Upper lobe of left lung (tissue), 4 donors: ENCODE measurements at regions not wholly inside any gene's neighbourhood (a gene's known extent, or its start where the extent isn't known, plus 50 kb on each side); places are given as distances from the start of the nearest gene placed in this dataset.

Source experiments
- EP300 ChIP-seq, 4 donors: sonication (generic); formaldehyde crosslinking; IDR thresholded peaks; one replicate each; pipeline ENCODE4 v1.5.1; 2017; ENCODE audit warnings: antibody characterized with exemption in 4 of 4, control low read depth in 2 of 4
- POLR2A ChIP-seq, 4 donors: fragments of 450-650 bp; IDR thresholded peaks; one replicate each; pipeline ENCODE4 v1.5.1; 2016 to 2017; ENCODE audit warnings: antibody characterized with exemption in 4 of 4, mild to moderate bottlenecking in 2 of 4
- POLR2AphosphoS5 ChIP-seq, 2 donors: sonication (generic); formaldehyde crosslinking; IDR thresholded peaks; one replicate each; pipeline ENCODE4 v1.5.1; 2017; ENCODE audit warnings: antibody characterized with exemption in 2 of 2
- TF ChIP-seq, protein P1 (sequence below), 6 experiments: fragments of 450-650 bp in 4 of 6; fragments of 200-600 bp in 2 of 6; sonication (generic) in 2 of 6; IDR thresholded peaks; one replicate each; pipeline ENCODE4 v1.5.1; 2016 to 2019; ENCODE audit warnings: antibody characterized with exemption in 6 of 6

DNA sequence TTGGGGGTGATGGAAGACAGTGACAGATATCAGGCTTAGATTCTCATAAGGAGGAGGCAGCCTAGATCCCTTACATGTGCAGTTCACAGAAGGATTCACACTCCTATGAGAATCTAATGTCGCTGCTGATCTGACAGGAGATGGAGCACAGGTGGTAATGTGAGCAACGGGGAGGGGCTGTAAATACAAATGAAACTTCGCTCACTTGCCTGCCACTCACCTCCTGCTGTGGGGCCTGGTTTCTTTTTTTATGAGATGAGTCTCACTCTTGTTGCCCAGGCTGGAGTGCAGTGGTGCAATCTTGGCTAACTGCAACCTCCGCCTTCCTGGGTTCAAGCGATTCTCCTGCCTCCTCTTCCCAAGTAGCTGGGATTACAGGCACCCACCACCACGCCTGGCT is 258.6 kb downstream of the EN1 start:
- no peak for TF ChIP-seq POLR2AphosphoS5 (IDR thresholded peaks at IDR 0.05)
- TF ChIP-seq, protein P1, sequence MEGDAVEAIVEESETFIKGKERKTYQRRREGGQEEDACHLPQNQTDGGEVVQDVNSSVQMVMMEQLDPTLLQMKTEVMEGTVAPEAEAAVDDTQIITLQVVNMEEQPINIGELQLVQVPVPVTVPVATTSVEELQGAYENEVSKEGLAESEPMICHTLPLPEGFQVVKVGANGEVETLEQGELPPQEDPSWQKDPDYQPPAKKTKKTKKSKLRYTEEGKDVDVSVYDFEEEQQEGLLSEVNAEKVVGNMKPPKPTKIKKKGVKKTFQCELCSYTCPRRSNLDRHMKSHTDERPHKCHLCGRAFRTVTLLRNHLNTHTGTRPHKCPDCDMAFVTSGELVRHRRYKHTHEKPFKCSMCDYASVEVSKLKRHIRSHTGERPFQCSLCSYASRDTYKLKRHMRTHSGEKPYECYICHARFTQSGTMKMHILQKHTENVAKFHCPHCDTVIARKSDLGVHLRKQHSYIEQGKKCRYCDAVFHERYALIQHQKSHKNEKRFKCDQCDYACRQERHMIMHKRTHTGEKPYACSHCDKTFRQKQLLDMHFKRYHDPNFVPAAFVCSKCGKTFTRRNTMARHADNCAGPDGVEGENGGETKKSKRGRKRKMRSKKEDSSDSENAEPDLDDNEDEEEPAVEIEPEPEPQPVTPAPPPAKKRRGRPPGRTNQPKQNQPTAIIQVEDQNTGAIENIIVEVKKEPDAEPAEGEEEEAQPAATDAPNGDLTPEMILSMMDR (IDR thresholded peaks at IDR 0.05), result no peak
- no peak for TF ChIP-seq POLR2A (IDR thresholded peaks at IDR 0.05)
- no peak for TF ChIP-seq EP300 (IDR thresholded peaks at IDR 0.05)
